Activated CD8-positive, alpha-beta memory T cell treated with anti-CD3 and anti-CD28 coated beads for 1 hour (primary cell): ENCODE measurements at regions not wholly inside any gene's neighbourhood (a gene's known extent, or its start where the extent isn't known, plus 50 kb on each side); places are given as distances from the start of the nearest gene placed in this dataset.
"Not testable (repeated sequence)": the region's sequence is repeated elsewhere in the genome, so short reads cannot be mapped to it uniquely, and the experiment has no call there.

Source experiments
- DNase-seq, 2 donors: peaks; one replicate each; pipeline ENCODE4 v3.0.0-alpha.2; 2020; ENCODE audit warnings: low read depth in 1 of 2; ENCODE audit errors: extremely low read depth in 1 of 2

- not testable (repeated sequence) for DNase-seq
These were observed 419.6 kb upstream of the CASK start for GRCh38 chrX:42342981-42343380.
